Suppressor macrophage (primary cell): ENCODE measurements at regions not wholly inside any gene's neighbourhood (a gene's known extent, or its start where the extent isn't known, plus 50 kb on each side); places are given as distances from the start of the nearest gene placed in this dataset.

Experiments
- DNase-seq, 4 experiments: peaks; one replicate each; pipeline ENCODE4 v3.0.0-alpha.2; 2020 to 2022

GRCh38 chr19:32186542-32187330 lies 158.7 kb upstream of the ZNF507 start:
- DNase-seq = no peak

DNA sequence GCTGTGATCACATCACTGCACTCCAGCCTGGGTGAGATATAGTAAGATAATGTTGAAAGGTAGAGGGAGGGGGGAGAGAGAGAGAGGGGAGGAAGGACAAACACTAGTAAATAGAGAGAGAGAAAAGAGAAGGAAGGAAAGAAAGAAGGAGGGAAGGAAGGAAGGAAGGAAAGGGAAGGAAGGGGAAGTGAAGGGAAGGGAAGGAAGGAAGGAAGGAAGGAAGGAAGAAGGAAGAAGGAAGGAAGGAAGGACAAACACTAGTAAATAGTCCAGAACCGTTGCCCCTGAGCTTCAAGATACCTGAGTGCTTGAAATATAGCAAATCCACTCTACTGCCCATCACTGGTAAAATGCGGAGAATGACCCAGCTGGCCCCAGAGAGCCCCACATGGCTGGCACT lies 156.5 kb upstream of the ZNF507 start:
- no peak for DNase-seq

DNA sequence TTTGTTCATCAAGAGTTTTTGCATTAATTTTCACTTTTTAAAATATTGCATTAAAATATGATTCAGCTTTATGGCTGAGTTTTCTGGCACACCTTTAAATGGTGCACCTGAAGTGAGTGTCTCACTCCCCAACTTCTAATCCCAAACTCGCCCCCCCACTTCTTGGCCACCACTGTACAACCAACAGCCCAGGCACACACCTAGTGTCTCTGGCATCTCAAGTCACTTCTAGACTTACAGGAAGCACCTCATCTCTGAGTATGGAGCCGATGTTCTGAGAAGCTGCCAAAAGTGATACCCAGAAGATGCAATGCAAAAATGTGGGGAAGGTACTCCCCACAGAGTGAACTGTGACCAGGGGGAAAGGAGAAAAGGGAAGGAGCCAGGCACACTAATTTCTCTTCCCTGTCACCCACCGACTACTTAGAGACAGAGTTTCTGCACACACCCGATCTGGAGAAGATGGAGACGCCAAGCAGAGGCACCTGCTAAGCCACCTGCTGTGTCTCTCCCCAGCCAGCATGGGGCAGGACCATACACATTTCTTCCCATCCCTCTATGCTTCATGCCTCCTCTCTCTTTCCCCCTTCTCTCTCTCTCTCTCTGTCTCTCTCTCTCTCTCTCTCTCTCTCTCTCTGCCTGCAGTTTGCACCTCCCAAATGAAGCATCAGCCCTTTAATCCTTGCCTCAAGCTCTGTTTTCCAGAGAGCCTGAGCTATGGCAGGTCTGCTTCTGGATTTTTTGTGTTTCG lies 155.3 kb upstream of the ZNF507 start:
- no peak for DNase-seq

- no peak for DNase-seq
Measured at GRCh38 chr19:32191921-32192320, 153.5 kb upstream of the ZNF507 start.

DNA sequence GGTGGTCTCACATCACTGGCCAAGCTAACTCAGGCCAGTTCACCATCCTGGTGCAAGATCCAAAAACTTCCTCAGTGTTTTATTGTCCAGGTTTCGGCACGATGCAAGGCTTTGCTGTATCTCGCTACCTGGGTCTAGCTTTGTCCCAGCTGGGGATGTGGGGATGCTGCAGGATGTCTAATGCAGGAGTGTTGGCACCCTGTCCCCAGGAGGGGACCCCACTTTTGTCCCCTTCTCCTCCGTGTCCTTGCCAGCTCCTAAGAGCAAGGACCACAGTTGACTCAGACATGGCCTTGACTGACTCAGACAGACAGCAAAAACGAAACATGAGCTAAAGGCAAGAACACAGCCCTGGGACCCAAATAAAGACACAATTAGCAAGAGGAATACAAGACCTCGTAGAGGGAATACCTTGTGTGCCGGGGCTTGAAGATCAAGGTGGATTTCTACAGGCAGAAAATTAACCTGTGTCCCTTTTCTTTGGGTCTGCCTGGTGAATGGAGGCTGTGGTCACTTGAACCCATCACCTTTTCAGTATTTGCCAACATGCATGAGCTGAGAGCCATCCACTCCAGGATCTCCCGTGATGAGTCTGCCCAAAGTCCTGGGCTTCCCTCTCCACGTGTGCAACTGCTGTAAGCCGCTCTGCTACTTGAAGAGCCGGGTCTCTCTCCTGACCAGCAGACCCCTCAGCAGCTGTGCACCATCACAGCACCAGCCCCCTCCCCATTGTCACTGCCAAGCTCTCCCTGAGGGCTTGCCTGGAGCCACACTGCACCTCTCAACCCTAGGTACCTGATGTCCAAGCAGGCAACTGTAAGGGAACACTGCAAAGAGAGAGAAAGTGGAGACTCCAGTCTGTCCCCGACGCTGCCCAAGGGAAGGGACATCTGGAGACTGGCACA lies 149.5 kb upstream of the ZNF507 start:
- DNase-seq = no peak

- no peak for DNase-seq
Measured at GRCh38 chr19:32196690-32197420, 148.6 kb upstream of the ZNF507 start.

DNA sequence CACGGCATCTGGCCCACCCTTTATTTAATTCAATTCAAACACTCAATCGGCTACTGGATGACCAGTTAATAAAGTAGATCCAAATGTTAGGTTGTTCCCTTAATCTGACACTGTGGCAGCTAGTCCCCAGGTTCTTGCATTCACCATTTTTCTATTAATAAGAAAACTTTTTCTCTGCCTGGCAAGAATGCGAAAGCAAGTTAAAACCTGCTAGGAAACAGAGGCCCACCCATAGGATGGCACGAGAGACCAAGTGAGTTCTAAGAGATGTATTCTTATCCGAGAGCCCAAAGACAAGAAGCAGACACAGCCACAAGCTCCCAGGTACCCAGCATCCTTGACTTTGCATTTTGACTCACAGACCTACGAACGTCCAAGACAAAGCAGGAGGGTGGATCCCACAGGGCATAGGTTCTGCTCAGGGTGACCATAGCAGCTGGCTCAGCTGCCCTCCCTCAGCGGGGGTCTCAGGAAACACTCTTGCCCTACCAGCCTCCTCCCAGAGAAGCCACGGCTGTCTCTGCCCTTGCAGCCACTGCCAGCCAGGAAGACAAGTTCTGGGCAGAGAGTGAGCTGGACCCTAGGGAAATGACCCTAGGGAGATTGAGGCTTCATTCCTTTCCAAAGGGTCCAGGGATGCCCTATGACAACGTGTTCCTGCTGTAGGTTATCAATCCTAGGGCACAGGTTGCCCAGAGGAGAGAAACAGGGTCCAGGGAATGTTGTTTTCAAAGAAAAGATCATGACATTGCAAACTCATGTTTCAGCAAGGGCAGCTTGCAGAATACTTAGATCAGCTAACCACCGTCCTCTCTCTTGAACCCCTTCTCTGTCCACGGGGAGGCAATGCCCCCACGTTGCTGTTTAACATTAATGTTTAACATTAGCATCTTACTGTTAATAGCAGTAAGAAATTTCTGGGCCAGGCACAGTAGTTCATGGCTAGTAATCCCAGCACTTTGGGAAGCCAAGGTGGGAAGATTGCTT lies 147.2 kb upstream of the ZNF507 start:
- DNase-seq = no peak

DNA sequence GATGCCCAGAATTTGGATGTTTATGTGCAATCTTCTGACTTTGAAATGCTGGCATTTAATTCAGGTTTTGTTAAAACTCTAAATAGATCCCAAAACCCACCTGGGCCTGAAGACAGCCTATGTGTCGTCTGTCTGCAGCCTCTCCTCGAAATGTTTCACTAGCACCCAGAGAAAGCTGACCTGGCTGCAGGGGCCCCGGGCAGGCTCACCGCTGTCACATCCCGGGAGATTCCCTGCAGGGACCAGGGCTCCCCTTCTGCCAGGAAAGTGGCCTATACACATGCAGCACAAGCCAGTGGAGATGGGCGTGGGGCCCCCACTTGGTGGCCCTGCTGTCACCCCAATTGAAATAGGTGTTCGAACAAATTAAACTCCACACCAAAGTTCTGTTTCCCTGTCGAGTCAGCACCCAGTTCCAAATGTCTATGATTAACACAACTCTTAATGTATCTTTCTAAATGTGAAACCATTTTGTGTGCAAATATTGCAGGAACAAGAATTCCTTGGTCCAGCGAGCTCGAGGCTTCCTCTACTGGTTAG lies 145.8 kb upstream of the ZNF507 start:
- no peak for DNase-seq

DNA sequence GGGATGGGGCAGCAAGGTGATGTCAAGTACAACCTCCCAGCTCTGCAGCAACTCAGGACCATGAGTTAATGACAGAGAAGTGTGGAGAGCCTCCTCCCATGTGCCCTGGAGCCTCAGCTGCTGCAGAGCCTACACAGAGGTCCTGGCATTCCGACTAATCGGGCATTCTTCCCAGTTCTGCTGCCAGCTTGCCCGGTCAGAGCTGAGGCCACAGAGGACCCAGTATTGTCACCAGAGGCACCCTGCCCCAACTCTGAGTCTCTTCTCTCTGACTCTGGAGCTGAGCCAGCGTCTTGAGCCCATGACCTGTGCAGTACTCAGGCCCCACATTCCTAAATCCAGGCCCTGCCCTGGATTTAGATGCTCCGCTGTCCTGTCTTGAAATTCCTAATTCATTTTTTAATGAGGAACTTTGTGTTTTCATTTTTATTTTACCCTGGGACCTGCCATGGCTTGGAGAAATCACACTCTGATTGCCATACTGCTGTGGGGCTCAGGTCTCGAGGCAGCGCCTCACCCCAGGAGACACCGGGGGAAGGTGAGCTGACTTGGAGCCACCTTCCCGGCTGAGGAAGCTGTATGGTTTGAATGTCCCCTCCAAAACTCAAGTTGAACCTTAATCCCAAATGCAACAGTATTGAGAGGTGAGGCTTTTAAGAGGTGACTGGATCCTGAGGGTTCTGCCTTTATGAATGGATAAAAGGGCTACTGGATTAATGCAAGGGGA lies 144.9 kb upstream of the ZNF507 start:
- DNase-seq = no peak

DNA sequence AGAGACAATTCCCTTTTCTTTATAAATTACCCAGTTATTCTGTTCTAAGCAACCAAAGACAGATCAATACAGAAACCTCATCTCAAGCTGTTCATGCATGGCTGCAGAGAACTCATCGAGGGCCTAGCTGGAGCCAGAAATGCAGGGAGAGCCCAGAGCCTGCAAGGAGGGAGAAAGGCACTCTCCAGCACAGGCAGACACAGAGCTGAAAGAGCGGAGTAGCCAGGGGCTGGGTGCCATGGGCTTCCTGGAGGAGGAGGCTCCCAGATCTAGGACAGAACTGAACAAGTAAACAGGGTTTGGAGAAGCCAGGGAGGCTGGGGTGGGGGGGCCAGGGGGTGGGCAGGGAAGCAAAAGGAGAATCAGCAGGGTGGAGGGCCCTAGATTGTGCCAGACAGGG lies 144.2 kb upstream of the ZNF507 start:
- no peak for DNase-seq

DNA sequence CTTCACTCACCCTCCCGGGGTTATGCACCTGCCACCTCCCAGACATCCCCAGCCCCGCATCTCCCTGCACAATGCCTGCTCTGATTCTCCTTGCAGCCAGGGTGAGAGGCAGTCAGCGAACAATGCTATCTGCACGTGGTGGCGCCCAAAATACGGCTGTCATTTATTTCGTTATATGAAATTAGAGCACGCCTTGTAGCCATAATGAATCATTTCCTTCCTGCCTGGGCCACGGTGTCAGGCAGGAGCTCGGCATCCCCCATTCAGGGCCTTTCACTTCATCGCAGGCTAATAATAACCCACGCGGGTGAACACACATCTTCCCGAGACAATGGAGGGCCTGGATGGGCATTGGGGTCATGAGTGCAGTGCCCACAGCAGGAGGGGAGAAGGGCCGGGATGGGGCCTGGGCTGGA lies 143.8 kb upstream of the ZNF507 start:
- DNase-seq = peak in 3 of 4 experiments; percentile 6 to 23 (median 13)

- no peak for DNase-seq
Measured at GRCh38 chr19:32202244-32202643, 143.2 kb upstream of the ZNF507 start.

DNA sequence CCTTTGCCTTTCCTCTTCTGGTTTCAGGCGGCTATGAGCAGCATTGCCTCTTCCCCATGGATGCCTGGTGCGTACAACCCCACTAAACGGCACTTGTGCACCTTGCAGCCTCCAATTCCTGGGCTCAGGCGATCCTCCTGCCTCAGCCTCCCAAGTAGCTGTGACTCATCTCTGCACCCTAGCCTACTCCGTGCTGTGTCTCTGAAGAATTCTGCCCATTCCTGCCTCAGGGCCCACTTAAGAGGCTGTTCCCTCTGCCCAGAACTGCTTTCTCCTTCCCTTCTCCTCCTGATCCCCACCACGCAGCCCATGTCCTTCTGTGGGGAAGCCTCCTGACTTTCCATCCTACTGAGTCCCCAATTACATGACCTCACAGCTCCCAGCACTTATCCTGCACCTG lies 142.2 kb upstream of the ZNF507 start:
- DNase-seq = no peak

DNA sequence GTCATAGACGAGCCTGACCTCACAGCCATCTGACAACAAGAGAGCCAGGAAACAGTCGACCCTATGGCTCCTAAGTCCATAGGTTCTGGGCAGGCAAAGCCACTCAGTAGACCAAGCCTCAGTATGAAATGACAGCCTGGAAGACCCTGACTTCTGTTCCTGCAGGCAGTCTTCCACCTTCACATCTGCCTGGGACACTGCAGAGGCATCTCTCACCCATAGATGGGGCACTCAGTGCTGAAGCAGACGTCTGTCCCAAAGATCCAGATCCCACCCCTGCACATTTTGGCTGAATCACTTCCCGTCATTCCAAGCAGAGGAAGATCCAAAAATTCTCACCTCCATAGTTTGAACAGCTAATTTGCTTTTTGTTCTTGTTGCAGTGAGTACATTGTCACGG lies 139.3 kb upstream of the ZNF507 start:
- DNase-seq = no peak

GRCh38 chr19:32208060-32208459 lies 137.3 kb upstream of the ZNF507 start:
- no peak for DNase-seq

DNA sequence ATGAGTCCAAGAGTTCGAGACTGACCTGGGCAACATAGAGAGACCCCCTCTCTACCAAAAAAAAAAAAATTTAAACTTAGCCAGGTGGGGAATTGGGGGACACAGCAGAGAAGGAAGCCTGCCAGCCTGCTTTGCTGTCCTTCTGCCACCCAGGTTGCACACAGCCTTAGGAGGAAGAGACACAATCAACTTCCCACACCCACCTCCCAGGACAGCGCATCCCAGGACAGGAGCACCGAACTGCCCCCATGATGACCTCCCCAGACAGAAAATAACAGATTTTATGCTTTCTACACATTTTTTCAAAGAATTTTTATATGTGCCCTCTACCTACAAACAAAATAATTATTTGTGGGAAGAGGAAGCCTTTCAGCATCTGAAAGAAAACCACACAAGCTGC lies 126.0 kb upstream of the ZNF507 start:
- no peak for DNase-seq

- DNase-seq = no peak
Measured at GRCh38 chr19:32219881-32220472, 125.4 kb upstream of the ZNF507 start.

DNA sequence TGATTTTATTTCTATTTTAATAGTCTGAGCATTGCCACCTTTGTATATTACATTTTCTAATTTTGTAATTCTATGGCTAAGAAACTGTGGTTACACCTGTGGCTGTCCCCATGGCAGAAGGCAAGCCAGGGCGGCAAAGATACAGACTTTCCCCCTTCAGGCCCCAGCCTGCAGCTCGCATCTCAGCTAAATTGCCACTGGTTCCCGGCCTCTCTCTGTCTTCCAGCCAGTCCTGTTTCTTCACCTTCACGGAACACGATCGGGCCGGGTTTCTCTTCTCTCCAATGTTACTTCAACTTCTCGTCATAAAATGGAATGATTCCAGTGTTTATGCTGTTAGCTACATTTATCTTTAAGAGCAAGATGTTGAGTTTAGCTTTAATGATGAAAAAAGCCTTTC lies 124.5 kb upstream of the ZNF507 start:
- no peak for DNase-seq

DNA sequence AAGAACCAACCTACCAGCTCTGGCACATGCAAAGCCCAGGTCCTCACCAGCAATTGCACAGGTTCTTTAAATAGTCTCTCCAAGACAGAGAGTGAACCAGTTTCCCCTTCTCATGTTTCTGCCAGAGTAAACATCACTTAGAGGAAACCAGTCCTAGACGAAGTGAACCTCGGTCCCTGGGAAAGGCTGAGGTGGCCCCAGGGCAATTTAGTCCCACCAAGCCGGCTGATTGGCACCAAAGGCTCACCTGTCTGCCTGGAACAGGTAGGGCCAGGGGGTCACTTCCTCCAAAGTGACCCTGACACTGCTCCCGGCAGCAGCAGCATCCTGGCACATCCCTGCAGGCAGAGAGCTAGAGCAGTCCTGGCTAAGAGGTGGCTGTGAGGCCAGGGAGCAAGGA lies 122.9 kb upstream of the ZNF507 start:
- no peak for DNase-seq

- DNase-seq = no peak
Measured at GRCh38 chr19:32223106-32223505, 122.3 kb upstream of the ZNF507 start.
